ENCODE measurements at regions not wholly inside any gene's neighbourhood (a gene's known extent, or its start where the extent isn't known, plus 50 kb on each side); places are given as distances from the start of the nearest gene placed in this dataset.

DNA sequence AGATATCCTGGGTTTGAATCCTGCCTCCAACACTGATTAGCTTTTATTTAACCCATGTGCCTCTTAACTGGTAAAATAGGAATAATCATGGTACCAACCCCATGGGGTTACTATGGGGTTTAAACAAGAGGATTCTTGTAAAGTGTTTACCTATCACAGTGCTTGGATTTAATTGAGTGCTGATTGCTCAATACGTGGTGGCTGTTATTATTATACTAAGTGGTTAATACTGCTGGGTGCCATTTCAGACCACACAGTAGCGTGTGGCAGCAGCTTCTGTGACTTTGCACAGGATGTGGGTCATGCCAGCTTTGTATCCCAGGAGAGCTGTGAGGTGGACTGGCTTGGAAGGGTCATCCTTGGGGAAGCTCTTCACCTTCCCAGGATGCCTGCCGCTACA is 177.2 kb downstream of the SEC23IP start:
- ATAC-seq (ENCODE audit: low FRiP score) = no peak

DNA sequence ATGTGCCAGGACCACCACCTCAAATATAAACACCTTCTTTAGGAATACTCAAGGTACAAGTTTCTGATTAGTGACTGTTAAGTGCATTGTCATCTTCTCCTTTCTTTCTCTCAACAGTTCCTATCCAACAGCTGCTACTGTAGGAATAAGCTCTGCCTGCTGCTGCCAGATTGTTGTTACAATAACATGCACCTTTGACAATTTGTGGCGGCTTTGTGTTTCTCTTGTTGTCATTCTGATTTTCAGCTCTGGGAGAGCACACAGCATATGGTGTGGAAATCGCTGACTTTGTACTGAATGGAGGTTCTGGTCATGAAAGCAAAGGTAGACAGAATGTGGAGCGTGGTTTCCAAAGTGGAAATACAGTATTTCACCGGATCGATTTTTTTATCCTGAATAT is 182.8 kb downstream of the SEC23IP start:
- H3K27ac ChIP-seq (ENCODE audit: low read depth in 1 of 2, low read length in 2 of 2) = no peak overlapping the region
- no peak for DNase-seq
- H3K27me3 ChIP-seq (ENCODE audit: control insufficient read depth in 1 of 2, insufficient read depth in 2 of 2, low read length in 1 of 2) = no peaks in the 10 kb centered on the region
- WGBS, 2 donors = 66 to 67% methylated on average over 5 of the region's 5 CpGs
- ATAC-seq (ENCODE audit: low FRiP score) = no peak
- H3K4me3 ChIP-seq (ENCODE audit: low read length in 2 of 2) = no peak overlapping the region
- H3K36me3 ChIP-seq (ENCODE audit: control insufficient read depth in 1 of 2, insufficient read depth in 2 of 2, low read length in 1 of 2) = no peaks in the 10 kb centered on the region
- H3K4me1 ChIP-seq (ENCODE audit: control insufficient read depth in 1 of 2, insufficient read depth in 2 of 2, low read length in 2 of 2) = no peaks in the 10 kb centered on the region
- intact Hi-C loops (cut with DNase I) = no loop called here
- H3K9me3 ChIP-seq (ENCODE audit: control insufficient read depth, low read length) = peaks cover 3% of the 10 kb centered on the region

More for the DNA sequence above, 177.2 kb downstream of the SEC23IP start:
- DNase-seq = no peak
- Histone ChIP-seq H3K27ac (ENCODE audit: low read depth in 1 of 2, low read length in 2 of 2) (no peak overlapping the region), H3K36me3 (ENCODE audit: control insufficient read depth in 1 of 2, insufficient read depth in 2 of 2, low read length in 1 of 2) (no peaks in the 10 kb centered on the region), H3K27me3 (ENCODE audit: control insufficient read depth in 1 of 2, insufficient read depth in 2 of 2, low read length in 1 of 2) (no peaks in the 10 kb centered on the region), H3K4me1 (ENCODE audit: control insufficient read depth in 1 of 2, insufficient read depth in 2 of 2, low read length in 2 of 2) (no peaks in the 10 kb centered on the region), H3K4me3 (ENCODE audit: low read length in 2 of 2) (no peak overlapping the region), H3K9me3 (ENCODE audit: control insufficient read depth, low read length) (peaks cover 5% of the 10 kb centered on the region)
- 25 to 30% methylated on average over 3 of the region's 3 CpGs for WGBS, 2 donors
- intact Hi-C loops (cut with DNase I) = no loop called here

DNA sequence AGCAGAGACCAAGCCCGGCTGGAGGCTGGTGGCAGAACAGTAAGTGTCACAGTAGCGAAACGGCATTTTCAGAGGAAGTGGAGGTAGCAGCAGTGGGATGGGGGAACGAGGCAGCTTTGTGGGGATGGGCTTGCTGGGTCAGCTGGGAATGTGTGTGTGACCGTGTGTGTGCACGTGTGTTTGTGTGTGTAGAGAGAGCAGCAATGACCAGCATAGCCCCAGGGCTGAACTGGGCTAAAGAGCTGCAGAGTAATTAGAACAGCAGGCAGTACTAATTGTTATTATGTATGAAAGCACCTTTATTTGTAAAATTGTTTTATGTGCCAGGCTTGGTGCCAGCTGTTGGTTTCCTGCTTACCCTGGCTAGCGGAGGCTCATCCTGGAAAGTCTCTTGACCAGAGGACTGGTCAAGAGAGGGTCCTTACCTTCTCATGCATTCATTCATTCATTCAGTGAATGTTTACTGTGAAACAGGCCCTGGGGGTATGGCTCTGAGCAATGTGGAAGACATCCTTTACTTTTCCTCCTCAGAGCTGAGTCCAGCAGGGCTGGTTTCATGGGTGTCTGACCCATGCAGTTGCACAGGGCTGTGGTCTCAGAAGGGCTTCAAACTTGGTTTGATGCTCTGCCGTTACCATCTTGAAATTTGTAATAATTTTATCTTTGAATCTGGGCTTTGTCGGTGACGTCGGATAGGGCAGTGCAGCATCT is 184.6 kb downstream of the SEC23IP start:
- DNase-seq = no peak
- Histone ChIP-seq H3K27ac (ENCODE audit: low read depth in 1 of 2, low read length in 2 of 2) (no peak overlapping the region), H3K4me1 (ENCODE audit: control insufficient read depth in 1 of 2, insufficient read depth in 2 of 2, low read length in 2 of 2) (no peaks in the 10 kb centered on the region), H3K27me3 (ENCODE audit: control insufficient read depth in 1 of 2, insufficient read depth in 2 of 2, low read length in 1 of 2) (no peaks in the 10 kb centered on the region), H3K9me3 (ENCODE audit: control insufficient read depth, low read length) (peaks cover 3% of the 10 kb centered on the region), H3K4me3 (ENCODE audit: low read length in 2 of 2) (no peak overlapping the region), H3K36me3 (ENCODE audit: control insufficient read depth in 1 of 2, insufficient read depth in 2 of 2, low read length in 1 of 2) (no peaks in the 10 kb centered on the region)
- ATAC-seq (ENCODE audit: low FRiP score) = no peak
- intact Hi-C loops (cut with DNase I) = no loop called here
- WGBS, 2 donors = 47 to 56% methylated on average over 11 of the region's 11 CpGs

DNA sequence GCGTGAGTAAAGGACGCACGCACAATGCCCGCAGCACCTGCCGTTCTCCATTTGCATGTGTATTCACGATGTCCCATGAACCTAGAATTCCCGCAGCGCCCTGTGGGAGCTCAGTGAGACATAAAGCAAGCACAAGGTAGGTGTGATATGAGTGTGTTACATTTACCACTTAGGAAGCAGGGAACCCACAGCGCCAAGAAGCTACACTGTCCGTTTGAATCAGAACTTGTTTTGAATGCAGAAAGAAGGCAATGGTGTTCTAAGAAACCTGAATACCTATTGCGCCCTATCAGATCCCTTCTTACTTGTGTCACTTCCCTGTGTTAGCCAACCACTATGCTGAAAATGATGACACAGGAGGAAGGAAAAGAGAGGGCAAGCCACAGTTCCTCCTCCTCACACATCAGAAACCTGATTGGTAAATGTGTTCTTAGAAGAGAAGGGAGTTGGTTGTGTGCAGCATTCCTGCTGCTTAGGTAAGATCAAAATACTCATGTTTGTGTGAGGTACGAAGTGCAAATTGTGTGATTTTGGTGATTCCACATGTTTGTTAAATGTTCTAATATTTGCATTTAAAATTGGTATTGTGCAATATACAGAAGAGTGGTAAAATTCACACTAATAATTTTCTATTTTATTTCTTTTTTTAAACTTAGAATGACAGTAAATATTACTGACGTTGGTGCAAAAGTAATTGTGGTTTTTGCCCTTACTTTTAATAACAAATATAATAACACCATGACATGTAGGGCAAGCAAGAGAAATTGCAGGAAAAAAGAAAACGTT is 185.4 kb downstream of the SEC23IP start:
- Histone ChIP-seq H3K36me3 (ENCODE audit: control insufficient read depth in 1 of 2, insufficient read depth in 2 of 2, low read length in 1 of 2) (no peaks in the 10 kb centered on the region), H3K4me3 (ENCODE audit: low read length in 2 of 2) (no peak overlapping the region), H3K9me3 (ENCODE audit: control insufficient read depth, low read length) (peaks cover 3% of the 10 kb centered on the region), H3K4me1 (ENCODE audit: control insufficient read depth in 1 of 2, insufficient read depth in 2 of 2, low read length in 2 of 2) (no peaks in the 10 kb centered on the region), H3K27me3 (ENCODE audit: control insufficient read depth in 1 of 2, insufficient read depth in 2 of 2, low read length in 1 of 2) (no peaks in the 10 kb centered on the region), H3K27ac (ENCODE audit: low read depth in 1 of 2, low read length in 2 of 2) (no peak overlapping the region)
- intact Hi-C loops (cut with DNase I) = no loop called here
- DNase-seq = no peak
- 38 to 48% methylated on average over 14 of the region's 14 CpGs for WGBS, 2 donors
- ATAC-seq (ENCODE audit: low FRiP score) = no peak

DNA sequence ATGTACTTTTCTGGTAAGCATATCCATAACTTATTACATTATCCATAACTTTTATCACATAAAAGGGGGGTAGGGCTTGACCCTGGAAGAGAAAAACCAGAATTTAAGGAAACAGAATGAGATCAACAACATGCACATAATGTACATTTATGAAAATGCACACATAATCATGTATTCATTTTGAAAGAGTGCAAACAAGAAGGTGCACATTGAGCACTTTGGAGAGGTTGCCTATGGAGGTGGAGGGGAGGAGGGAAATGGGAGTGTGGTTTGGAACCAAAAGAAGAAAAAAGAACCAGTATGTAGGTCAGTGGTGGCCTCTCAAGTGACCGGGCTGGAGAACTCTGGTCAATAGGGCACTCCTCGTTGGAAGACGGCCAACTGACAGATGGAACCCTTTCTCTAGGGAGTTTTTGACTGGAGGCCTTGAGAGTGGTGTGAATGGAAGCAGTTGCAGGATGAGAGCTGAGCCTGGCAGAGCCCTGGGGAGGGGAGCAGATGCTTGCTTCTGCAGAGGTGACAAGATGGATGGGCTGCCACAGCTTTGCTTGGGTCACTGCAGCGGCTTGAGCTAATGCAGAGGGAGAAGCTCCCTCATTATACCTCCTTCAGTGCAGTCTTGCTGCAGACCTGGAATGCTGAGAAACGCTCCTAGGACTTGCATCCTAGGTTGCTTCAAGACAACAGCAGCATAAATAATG is 192.7 kb downstream of the SEC23IP start:
- no peak overlapping the region for H3K27ac ChIP-seq (ENCODE audit: low read depth in 1 of 2, low read length in 2 of 2)

DNA sequence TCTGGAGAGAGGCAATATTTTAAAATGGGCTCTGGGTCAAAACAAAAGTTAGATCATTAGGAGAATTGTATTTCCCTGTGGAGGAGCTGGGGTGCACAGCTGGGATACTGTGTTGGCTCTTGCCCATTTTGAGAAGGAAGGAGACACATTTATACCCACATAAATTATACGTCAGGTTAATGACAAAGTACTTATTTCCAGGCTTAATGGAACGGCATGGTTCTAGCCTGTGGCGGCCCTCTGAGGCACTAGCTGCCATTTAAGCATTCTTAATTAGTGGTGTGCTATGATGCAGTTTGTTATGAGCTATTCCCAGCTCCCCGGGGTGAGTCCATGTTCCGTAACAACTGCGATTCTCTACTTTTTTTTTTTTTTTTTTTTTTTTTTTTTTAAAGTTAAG is 193.5 kb downstream of the SEC23IP start:
- Histone ChIP-seq H3K4me1 (ENCODE audit: control insufficient read depth in 1 of 2, insufficient read depth in 2 of 2, low read length in 2 of 2) (no peaks in the 10 kb centered on the region), H3K27ac (ENCODE audit: low read depth in 1 of 2, low read length in 2 of 2) (no peak overlapping the region), H3K4me3 (ENCODE audit: low read length in 2 of 2) (no peak overlapping the region), H3K36me3 (ENCODE audit: control insufficient read depth in 1 of 2, insufficient read depth in 2 of 2, low read length in 1 of 2) (no peaks in the 10 kb centered on the region), H3K9me3 (ENCODE audit: control insufficient read depth, low read length) (no peaks in the 10 kb centered on the region), H3K27me3 (ENCODE audit: control insufficient read depth in 1 of 2, insufficient read depth in 2 of 2, low read length in 1 of 2) (peaks cover 0 to 3% of the 10 kb centered on the region in 2 donors)
- intact Hi-C loops (cut with DNase I) = no loop called here
- DNase-seq = no peak
- ATAC-seq (ENCODE audit: low FRiP score) = no peak
- WGBS, 2 donors = 58 to 79% methylated on average over 6 of the region's 6 CpGs

More for the DNA sequence above, 192.7 kb downstream of the SEC23IP start:
- DNase-seq (no peak), ATAC-seq (ENCODE audit: low FRiP score) (no peak)
- Histone ChIP-seq H3K27me3 (ENCODE audit: control insufficient read depth in 1 of 2, insufficient read depth in 2 of 2, low read length in 1 of 2) (peaks cover 0 to 3% of the 10 kb centered on the region in 2 donors), H3K4me1 (ENCODE audit: control insufficient read depth in 1 of 2, insufficient read depth in 2 of 2, low read length in 2 of 2) (no peaks in the 10 kb centered on the region), H3K9me3 (ENCODE audit: control insufficient read depth, low read length) (no peaks in the 10 kb centered on the region), H3K4me3 (ENCODE audit: low read length in 2 of 2) (no peak overlapping the region), H3K36me3 (ENCODE audit: control insufficient read depth in 1 of 2, insufficient read depth in 2 of 2, low read length in 1 of 2) (no peaks in the 10 kb centered on the region)
- WGBS, 2 donors = 8 to 13% methylated on average over 5 of the region's 5 CpGs
- intact Hi-C loops (cut with DNase I) = no loop called here

DNA sequence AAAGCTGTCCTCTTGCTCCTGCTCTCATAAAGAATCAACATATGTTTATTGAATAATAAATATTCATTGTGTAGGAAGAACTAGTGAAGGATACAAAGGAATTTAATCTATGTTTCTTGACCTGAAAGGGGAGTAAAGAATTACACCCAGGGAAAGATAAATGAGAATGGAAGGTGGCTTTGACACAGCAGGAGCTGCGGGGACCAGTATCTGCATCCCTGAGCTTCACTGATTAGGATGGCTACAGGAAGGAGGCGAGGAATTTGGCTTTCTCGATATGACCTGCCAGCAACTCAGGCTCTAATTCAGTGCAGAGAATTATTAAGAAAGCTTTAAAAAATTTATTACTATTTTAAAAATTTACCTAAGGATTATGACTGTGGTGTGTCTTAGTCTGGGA is 194.6 kb downstream of the SEC23IP start:
- peaks cover 0 to 3% of the 10 kb centered on the region in 2 donors for H3K27me3 ChIP-seq (ENCODE audit: control insufficient read depth in 1 of 2, insufficient read depth in 2 of 2, low read length in 1 of 2)
- intact Hi-C loops (cut with DNase I) = no loop called here
- no peak for ATAC-seq (ENCODE audit: low FRiP score)
- H3K36me3 ChIP-seq (ENCODE audit: control insufficient read depth in 1 of 2, insufficient read depth in 2 of 2, low read length in 1 of 2) = no peaks in the 10 kb centered on the region
- no peak overlapping the region for H3K4me3 ChIP-seq (ENCODE audit: low read length in 2 of 2)
- 62 to 73% methylated on average over 3 of the region's 3 CpGs for WGBS, 2 donors
- no peak overlapping the region for H3K27ac ChIP-seq (ENCODE audit: low read depth in 1 of 2, low read length in 2 of 2)
- H3K9me3 ChIP-seq (ENCODE audit: control insufficient read depth, low read length) = no peaks in the 10 kb centered on the region
- no peak for DNase-seq
- H3K4me1 ChIP-seq (ENCODE audit: control insufficient read depth in 1 of 2, insufficient read depth in 2 of 2, low read length in 2 of 2) = no peaks in the 10 kb centered on the region

DNA sequence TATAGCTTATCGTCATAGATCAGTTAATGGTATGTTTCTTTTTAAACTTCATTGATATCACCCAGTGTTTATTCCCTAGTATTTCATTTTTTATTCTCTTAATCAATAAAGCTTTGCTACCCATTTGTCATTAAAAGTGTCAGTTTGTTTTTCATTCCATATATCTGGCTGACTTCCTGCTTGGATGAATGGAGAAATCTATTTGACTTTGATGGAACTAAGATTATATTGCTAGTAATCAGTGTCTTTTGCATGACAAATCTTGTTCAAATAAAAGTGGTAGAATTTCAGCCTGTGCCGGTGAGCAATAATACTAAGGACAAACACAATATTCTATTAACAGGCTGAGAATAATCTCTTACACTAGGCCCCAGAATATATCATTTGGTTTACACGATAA is 203.3 kb downstream of the SEC23IP start:
- no peak overlapping the region for H3K4me3 ChIP-seq (ENCODE audit: low read length in 2 of 2)
- no peaks in the 10 kb centered on the region for H3K36me3 ChIP-seq (ENCODE audit: control insufficient read depth in 1 of 2, insufficient read depth in 2 of 2, low read length in 1 of 2)
- WGBS, 2 donors = 72 to 78% methylated on average over 3 of the region's 3 CpGs
- DNase-seq = no peak
- no peaks in the 10 kb centered on the region for H3K9me3 ChIP-seq (ENCODE audit: control insufficient read depth, low read length)
- no peaks in the 10 kb centered on the region for H3K4me1 ChIP-seq (ENCODE audit: control insufficient read depth in 1 of 2, insufficient read depth in 2 of 2, low read length in 2 of 2)
- H3K27ac ChIP-seq (ENCODE audit: low read depth in 1 of 2, low read length in 2 of 2) = no peak overlapping the region
- intact Hi-C loops (cut with DNase I) = no loop called here
- H3K27me3 ChIP-seq (ENCODE audit: control insufficient read depth in 1 of 2, insufficient read depth in 2 of 2, low read length in 1 of 2) = no peaks in the 10 kb centered on the region
- ATAC-seq (ENCODE audit: low FRiP score) = no peak

Measured in aorta (tissue), 5 donors.